Embryonic facial prominence (tissue), 1 donor: ENCODE measurements at regions not wholly inside any gene's neighbourhood (a gene's known extent, or its start where the extent isn't known, plus 50 kb on each side); places are given as distances from the start of the nearest gene placed in this dataset.

ENCODE experiments used
- DNase-seq: peaks from one replicate; pipeline ENCODE4 v3.0.0-alpha.2; 2016; ENCODE audit errors: extremely low spot score

DNA sequence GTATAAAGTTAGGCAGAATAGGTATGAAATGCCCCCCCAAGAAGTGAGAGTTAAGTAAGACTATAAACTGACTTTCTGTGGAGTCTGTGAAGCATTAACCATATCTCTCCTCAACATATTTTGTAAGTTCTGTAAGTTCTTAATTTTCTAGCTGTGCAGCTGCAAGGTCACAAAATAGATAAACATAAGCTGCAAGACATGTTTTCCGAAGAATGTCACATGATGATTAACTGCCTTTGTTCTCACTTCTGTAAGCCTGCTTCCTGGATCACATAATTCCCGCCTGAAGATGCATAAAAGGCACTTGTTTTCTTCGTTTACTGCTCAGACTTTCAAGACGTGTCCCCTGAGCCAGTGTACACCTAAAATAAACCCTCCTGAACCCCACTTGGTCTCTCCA is 292.9 kb upstream of the AMELY start:
- DNase-seq = no peak

DNA sequence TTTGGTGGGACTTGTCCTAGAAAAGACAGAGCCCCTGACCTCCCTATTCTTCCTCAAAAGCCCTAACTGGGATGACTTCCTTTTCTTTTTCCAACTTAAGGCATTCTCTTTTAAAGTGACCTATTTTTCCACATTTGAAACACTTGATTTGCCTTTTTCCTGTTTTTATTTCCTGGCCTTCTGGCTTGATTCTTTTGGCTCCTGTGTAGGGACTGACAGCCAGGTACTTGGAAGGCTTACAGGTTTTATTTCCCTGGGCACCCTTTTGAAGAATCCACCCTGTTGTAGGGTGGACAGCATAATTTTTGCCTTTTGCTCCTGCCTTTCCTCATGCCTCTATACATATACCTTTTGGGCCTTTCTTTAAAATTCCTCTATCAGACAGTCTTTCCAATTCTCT is 271.0 kb upstream of the AMELY start:
- DNase-seq = no peak

DNA sequence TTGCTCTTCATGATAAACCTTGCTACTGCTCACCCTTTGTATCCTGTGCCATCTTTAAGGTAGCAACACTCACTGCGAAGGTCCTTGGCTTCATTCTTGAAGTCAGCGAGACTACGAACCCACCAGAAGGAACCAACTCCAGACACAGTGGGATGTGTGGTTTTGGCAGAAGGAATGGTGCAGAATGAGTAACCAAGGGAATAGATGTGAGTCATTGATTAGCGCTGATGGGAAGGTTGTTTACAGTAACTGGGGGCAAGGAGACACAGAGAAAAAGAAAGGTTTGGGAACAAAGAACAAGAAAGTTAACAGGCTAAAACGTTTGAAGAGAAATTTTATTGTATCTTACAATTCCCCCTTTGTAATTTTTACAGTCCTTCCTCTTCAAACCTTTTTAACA is 266.1 kb upstream of the AMELY start:
- DNase-seq = no peak

DNA sequence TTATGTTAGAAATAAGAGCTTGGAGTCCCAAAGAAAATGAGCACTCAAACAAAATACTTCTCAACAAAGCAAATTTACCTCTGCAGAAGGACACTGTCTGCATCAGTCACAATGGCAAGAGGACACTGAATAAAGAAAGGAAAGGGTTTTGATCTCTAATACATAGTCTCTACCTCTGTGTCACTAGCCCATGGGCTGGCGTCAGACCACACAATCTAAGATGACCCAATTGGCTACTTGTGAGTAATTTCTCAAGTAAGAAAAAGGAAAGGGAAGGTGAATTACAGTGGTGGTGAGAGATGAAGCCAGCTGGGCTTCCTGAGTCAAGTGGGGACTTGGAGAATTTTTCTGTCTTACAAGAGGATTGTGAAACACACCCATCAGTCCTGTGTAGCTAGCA is 257.9 kb upstream of the AMELY start:
- no peak for DNase-seq

DNA sequence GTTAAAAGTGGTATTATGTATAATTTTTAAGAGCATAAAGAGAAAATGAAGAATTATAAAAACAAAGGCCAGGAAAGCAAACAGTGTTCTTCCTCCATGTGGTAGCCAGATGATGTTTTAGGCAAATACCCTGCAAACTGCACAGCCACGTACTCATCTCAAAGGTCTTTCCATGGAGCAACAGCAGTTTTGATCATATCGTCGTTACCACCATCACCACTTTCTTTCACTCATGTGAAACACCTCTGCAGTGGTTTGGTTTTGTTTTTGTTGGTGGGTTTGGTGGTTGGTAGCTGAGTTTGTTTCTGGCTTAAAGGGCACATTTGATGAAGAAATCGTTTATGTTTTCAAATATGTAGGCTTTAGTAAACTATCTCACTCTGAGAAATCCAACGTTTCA is 229.9 kb upstream of the AMELY start:
- DNase-seq = no peak
